Left ventricle myocardium inferior (tissue), 1 donor: ENCODE measurements at regions not wholly inside any gene's neighbourhood (a gene's known extent, or its start where the extent isn't known, plus 50 kb on each side); places are given as distances from the start of the nearest gene placed in this dataset.

Experiments
- DNase-seq: peaks from one replicate; pipeline ENCODE4 v3.0.0-alpha.2; 2020
- H3K27ac ChIP-seq: fragments of 200-600 bp; replicated peaks from 2 replicates; pipeline ENCODE4 v1.8.0; 2021
- H3K27me3 ChIP-seq: fragments of 200-600 bp; 2 replicates; pipeline ENCODE4 v1.8.0; 2021; ENCODE audit warnings: low read depth
- H3K36me3 ChIP-seq: fragments of 200-600 bp; 2 replicates; pipeline ENCODE4 v1.8.0; 2021
- H3K4me1 ChIP-seq: fragments of 200-600 bp; 2 replicates; pipeline ENCODE4 v1.8.0; 2021
- H3K4me3 ChIP-seq: fragments of 200-600 bp; 2 replicates; pipeline ENCODE4 v1.8.0; 2021; ENCODE audit warnings: mild to moderate bottlenecking, moderate library complexity
- H3K9me3 ChIP-seq: fragments of 200-600 bp; replicated peaks from 2 replicates; pipeline ENCODE4 v1.8.0; 2021
- intact Hi-C: fragments of 100-400 bp; cut with micrococcal nuclease; formaldehyde crosslinking; loops from one replicate; pipeline ENCODE4 v1.11.0; 2022
- TF ChIP-seq, protein P1 (sequence below): fragments of 200-600 bp; IDR thresholded peaks from 2 replicates; pipeline ENCODE4 v1.8.0; 2021; ENCODE audit warnings: antibody characterized with exemption, mild to moderate bottlenecking, borderline replicate concordance
- donor health status: DM: no; HTN: yes; CAD: no; lungs with severe emphysema.

DNA sequence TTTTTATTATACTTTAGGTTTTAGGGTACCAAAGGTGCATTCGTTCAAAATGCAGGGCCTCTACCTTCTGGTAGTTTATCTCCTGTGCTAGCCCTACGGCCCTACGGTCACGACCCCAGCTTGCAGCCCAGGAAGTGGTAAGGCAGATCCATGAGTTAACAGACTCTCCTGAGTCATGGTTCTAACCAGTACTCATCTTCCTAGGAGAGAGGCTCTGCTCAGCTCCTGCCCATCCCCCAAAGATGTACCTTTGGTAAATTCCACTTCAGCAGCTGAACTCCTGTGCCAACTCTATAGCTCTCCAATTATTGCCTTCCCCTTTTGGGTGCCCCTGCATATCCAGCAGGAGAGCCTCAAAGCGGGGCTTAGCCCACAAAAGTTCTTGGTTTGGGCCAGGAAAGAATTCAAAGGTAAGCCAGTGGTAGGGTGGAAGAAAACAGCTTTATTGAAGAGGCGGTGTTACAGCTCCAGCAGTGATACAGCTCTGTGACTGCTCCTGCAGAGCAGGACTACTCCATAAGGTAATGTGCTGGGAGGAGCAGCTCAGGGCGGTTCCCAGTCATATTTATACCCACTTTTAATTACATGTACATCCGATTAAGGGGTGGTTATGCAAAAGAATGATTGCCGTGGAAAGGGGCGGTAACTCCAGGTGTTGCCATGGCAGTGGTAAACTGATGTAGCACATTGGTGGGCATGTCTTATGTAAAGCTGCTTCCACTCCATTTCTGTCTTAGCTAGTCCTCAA is 241.4 kb downstream of the PMP22 start:
- Histone ChIP-seq H3K27ac (no peak overlapping the region), H3K4me3 (no peak overlapping the region), H3K27me3 (no peaks in the 10 kb centered on the region), H3K9me3 (no peaks in the 10 kb centered on the region), H3K4me1 (no peaks in the 10 kb centered on the region), H3K36me3 (no peaks in the 10 kb centered on the region)
- DNase-seq: no peak
- intact Hi-C loops: no loop called here
- TF ChIP-seq, protein P1, sequence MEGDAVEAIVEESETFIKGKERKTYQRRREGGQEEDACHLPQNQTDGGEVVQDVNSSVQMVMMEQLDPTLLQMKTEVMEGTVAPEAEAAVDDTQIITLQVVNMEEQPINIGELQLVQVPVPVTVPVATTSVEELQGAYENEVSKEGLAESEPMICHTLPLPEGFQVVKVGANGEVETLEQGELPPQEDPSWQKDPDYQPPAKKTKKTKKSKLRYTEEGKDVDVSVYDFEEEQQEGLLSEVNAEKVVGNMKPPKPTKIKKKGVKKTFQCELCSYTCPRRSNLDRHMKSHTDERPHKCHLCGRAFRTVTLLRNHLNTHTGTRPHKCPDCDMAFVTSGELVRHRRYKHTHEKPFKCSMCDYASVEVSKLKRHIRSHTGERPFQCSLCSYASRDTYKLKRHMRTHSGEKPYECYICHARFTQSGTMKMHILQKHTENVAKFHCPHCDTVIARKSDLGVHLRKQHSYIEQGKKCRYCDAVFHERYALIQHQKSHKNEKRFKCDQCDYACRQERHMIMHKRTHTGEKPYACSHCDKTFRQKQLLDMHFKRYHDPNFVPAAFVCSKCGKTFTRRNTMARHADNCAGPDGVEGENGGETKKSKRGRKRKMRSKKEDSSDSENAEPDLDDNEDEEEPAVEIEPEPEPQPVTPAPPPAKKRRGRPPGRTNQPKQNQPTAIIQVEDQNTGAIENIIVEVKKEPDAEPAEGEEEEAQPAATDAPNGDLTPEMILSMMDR: no peak

DNA sequence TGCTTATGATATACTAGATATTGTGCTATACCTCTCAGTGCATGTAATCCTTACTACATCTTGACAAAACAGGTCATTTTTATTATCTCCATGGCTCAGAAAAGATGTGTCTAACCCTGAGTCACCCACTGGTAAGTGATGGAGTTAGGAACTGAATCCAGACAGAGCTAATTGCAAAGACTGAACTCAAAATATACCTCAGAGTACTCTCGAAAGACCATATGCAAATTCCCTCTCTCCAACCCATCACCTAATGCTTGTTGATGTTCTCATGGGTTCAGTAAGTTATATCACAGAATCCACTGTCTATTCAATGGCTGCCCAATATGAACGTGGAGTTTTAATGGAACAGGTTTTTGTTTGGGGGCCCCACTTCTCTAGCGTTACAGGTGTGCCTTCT is 246.0 kb downstream of the PMP22 start:
- Histone ChIP-seq H3K27ac (no peak overlapping the region), H3K4me1 (no peaks in the 10 kb centered on the region), H3K9me3 (no peaks in the 10 kb centered on the region), H3K4me3 (no peak overlapping the region), H3K36me3 (no peaks in the 10 kb centered on the region), H3K27me3 (no peaks in the 10 kb centered on the region)
- TF ChIP-seq, protein P1: no peak
- DNase-seq: no peak
- intact Hi-C loops: no loop called here

DNA sequence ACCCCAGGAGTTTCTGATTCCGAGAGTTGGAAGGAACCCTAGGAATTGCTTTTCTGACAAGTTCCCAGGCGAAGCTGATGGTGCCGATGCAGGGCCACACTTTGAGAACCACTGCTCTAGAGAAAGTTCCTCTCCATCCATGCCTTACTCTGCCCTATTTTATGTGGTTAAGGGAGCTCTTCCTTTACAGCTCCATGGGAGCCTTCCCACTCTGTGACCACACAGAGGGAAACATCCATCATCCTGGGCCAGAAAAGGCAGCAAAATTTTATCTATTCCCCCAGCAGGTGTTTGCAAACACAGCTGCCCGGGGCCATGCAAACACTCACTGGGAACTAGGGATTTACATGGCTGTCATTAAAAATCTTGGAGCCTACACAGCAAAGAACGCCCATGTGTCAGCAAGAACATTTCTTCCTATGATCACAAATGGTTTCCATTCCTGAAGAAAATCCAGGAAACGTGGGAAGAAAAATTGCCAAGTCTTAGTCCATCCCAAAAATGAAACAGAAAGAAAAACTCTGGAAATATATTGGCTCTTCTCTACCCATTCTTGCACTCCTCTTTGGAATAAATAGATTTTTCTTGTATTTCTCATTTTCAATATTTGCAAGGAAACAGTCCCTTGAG is 252.7 kb downstream of the PMP22 start:
- H3K27ac ChIP-seq: no peak overlapping the region
- H3K36me3 ChIP-seq: no peaks in the 10 kb centered on the region
- H3K27me3 ChIP-seq: no peaks in the 10 kb centered on the region
- TF ChIP-seq, protein P1: no peak
- DNase-seq: no peak
- intact Hi-C loops: no loop called here
- no peaks in the 10 kb centered on the region for H3K4me1 ChIP-seq
- no peaks in the 10 kb centered on the region for H3K9me3 ChIP-seq
- no peak overlapping the region for H3K4me3 ChIP-seq

DNA sequence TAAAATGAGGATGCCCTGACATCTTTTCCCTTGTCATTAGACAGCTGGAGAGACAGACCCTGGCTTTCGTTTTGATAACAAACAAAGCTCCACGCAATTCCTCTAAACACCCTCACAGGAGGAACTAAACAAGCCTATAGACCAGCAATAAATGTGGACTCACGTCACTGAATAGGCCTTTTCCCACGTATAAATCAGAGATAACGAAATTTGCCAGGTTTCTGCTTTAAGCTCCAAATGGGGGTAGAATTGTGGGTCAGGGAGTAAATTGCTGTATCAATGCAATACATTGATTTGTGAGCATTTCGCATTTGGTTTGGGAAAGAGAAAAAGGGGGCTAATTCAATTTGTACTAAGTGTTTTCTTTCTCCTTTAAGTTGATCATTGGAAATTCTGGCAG is 256.0 kb downstream of the PMP22 start:
- intact Hi-C loops: no loop called here
- Histone ChIP-seq H3K4me3 (no peak overlapping the region), H3K27ac (no peak overlapping the region), H3K9me3 (no peaks in the 10 kb centered on the region), H3K4me1 (no peaks in the 10 kb centered on the region), H3K27me3 (no peaks in the 10 kb centered on the region), H3K36me3 (no peaks in the 10 kb centered on the region)
- TF ChIP-seq, protein P1: no peak
- DNase-seq: no peak

DNA sequence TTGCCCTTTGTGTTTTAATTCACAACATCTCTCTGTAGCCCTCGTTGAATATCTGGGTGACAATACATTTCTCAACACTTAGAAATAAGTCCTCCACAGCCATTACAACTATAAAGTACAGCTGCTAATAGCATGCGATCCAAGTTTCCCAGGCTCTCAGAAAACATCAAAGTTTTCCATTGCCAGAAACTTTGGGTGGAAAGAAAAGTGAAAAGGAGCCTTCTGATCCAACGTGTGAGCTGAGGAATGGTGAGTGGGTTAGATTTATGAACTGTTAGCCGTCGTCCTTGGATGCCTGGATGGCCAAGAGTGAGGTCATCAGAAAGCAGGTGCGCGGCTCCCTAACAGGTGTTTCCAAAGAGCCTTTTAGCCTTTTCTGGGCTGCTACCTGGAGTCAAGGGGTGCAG is 258.0 kb downstream of the PMP22 start:
- Histone ChIP-seq H3K36me3 (no peaks in the 10 kb centered on the region), H3K4me1 (no peaks in the 10 kb centered on the region), H3K9me3 (no peaks in the 10 kb centered on the region), H3K4me3 (no peak overlapping the region), H3K27ac (no peak overlapping the region), H3K27me3 (no peaks in the 10 kb centered on the region)
- intact Hi-C loops: no loop called here
- TF ChIP-seq, protein P1: no peak
- no peak for DNase-seq
